ENCODE measurements at regions not wholly inside any gene's neighbourhood (a gene's known extent, or its start where the extent isn't known, plus 50 kb on each side); places are given as distances from the start of the nearest gene placed in this dataset.

- no peak for TF ChIP-seq FOXM1 (IDR thresholded peaks at IDR 0.05; ENCODE audit: borderline replicate concordance, low read depth)
- TF ChIP-seq USF1 (IDR thresholded peaks at IDR 0.05): no peak
- TF ChIP-seq RAD21 (IDR thresholded peaks at IDR 0.05; ENCODE audit: low read depth): no peak
- no peak for TF ChIP-seq MAX (IDR thresholded peaks at IDR 0.05)
- no peak for TF ChIP-seq REST (IDR thresholded peaks at IDR 0.05; ENCODE audit: low read depth)
- no peak for TF ChIP-seq TAF1 (IDR thresholded peaks at IDR 0.05; ENCODE audit: low read depth)
- no peak for TF ChIP-seq YY1 (IDR thresholded peaks at IDR 0.05; ENCODE audit: low read depth)
- no peak for TF ChIP-seq EP300 (IDR thresholded peaks at IDR 0.05; ENCODE audit: borderline replicate concordance)
Observed at GRCh38 chr9:88772575-88772974, 218.7 kb upstream of the S1PR3 start.
